ENCODE measurements at regions not wholly inside any gene's neighbourhood (a gene's known extent, or its start where the extent isn't known, plus 50 kb on each side); places are given as distances from the start of the nearest gene placed in this dataset.

DNA sequence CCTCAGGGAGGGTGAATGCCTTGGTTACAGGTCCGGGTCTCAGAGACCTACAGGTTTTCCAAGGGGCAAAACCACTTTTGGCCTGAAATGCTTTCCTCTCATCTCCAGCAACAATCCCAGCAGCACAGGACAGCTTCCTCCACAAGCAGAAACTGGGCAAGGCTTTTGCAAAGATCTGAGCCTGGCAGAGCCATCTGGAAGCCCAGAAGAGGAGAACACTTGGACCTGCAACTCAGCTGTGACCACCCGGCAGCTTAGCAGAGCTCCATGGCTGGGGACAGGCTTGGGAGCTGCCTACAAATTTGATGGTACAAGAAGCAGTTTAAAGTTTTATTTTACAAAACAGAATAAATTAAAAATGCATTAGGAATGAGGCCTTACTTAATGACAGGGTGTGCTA is 90.0 kb upstream of the KCND3 start:
- TF ChIP-seq, protein P1, sequence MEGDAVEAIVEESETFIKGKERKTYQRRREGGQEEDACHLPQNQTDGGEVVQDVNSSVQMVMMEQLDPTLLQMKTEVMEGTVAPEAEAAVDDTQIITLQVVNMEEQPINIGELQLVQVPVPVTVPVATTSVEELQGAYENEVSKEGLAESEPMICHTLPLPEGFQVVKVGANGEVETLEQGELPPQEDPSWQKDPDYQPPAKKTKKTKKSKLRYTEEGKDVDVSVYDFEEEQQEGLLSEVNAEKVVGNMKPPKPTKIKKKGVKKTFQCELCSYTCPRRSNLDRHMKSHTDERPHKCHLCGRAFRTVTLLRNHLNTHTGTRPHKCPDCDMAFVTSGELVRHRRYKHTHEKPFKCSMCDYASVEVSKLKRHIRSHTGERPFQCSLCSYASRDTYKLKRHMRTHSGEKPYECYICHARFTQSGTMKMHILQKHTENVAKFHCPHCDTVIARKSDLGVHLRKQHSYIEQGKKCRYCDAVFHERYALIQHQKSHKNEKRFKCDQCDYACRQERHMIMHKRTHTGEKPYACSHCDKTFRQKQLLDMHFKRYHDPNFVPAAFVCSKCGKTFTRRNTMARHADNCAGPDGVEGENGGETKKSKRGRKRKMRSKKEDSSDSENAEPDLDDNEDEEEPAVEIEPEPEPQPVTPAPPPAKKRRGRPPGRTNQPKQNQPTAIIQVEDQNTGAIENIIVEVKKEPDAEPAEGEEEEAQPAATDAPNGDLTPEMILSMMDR (conservative IDR thresholded peaks at IDR 0.05), result no peak
- TF ChIP-seq EZH2 (IDR thresholded peaks at IDR 0.05; ENCODE audit: low read depth), result no peak
